ENCODE measurements at regions not wholly inside any gene's neighbourhood (a gene's known extent, or its start where the extent isn't known, plus 50 kb on each side); places are given as distances from the start of the nearest gene placed in this dataset.
"Not testable (repeated sequence)": the region's sequence is repeated elsewhere in the genome, so short reads cannot be mapped to it uniquely, and the experiment has no call there.

GRCh38 chrX:134045372-134045771 lies 60.0 kb upstream of the GPC3 start:
- not testable (repeated sequence) for H3K4me3 ChIP-seq (replicated peaks in 1 of 2; ENCODE audit: low read depth in 2 of 2, low read length in 2 of 2); DNase-seq (ENCODE audit: low read depth in 2 of 2)

DNA sequence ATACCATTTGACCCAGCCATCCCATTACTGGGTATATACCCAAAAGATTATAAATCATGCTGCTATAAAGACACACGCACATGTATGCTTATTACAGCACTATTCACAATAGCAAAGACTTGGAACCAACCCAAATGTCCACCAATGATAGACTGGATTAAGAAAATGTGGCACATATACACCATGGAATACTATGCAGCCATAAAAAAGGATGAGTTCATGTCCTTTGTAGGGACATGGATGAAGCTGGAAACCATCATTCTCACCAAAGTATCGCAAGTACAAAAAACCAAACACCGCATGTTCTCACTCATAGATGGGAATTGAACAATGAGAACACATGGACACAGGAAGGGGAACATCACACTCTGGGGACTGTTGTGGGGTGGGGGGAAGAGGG lies 81.7 kb upstream of the GPC3 start:
- not testable (repeated sequence) for H3K4me3 ChIP-seq (replicated peaks in 1 of 2; ENCODE audit: low read depth in 2 of 2, low read length in 2 of 2); DNase-seq (ENCODE audit: low read depth in 2 of 2)

DNA sequence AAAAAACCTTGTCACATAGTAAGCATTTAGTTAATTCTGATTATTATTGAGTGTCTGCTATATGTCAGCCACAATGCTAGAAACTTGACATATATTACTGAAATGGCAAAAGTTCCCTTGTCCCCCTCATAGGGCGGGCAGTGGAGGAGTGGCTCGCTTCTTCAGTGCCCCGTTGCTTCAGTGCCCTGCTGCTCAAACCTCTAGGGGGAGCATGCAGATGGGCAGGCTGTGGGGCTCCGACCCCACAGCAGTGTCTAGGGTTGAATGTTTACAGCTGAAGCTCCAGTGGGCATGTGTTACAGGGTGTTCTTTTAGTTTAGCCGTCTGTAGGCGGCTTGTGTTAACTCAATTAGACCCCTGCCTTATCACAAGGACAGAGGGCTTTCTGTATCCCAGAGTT lies 86.5 kb upstream of the GPC3 start:
- DNase-seq (ENCODE audit: low read depth in 2 of 2), result not testable (repeated sequence)

GRCh38 chrX:134073341-134073740 lies 87.9 kb upstream of the GPC3 start:
- TF ChIP-seq, protein P1, sequence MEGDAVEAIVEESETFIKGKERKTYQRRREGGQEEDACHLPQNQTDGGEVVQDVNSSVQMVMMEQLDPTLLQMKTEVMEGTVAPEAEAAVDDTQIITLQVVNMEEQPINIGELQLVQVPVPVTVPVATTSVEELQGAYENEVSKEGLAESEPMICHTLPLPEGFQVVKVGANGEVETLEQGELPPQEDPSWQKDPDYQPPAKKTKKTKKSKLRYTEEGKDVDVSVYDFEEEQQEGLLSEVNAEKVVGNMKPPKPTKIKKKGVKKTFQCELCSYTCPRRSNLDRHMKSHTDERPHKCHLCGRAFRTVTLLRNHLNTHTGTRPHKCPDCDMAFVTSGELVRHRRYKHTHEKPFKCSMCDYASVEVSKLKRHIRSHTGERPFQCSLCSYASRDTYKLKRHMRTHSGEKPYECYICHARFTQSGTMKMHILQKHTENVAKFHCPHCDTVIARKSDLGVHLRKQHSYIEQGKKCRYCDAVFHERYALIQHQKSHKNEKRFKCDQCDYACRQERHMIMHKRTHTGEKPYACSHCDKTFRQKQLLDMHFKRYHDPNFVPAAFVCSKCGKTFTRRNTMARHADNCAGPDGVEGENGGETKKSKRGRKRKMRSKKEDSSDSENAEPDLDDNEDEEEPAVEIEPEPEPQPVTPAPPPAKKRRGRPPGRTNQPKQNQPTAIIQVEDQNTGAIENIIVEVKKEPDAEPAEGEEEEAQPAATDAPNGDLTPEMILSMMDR (IDR thresholded peaks at IDR 0.05; ENCODE audit: low read depth, low read length), result no peak
- no peak overlapping the region for H3K4me3 ChIP-seq (replicated peaks in 1 of 2; ENCODE audit: low read depth in 2 of 2, low read length in 2 of 2)
- no peak for DNase-seq (ENCODE audit: low read depth in 2 of 2)

More for the DNA sequence above, 86.5 kb upstream of the GPC3 start:
- not testable (repeated sequence) for H3K4me3 ChIP-seq (replicated peaks in 1 of 2; ENCODE audit: low read depth in 2 of 2, low read length in 2 of 2)

DNA sequence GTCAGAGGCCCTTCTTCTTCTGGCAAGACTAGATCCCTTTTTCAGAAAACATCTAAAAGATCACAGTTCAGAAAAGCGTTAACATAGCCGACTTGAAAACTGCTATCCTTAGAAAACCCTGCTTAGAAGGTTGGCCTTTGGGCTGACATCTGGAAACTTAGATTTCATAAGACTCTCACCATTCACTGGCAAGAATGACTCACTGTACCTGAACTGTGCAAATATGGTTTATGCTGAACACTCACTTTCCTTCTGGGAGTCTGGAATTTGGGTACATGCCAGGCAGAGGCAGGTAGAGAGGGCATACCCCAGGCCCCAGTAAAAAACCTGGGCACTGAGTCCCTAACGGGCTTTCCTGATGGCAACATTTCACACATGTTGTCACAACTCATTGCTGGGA lies 88.8 kb upstream of the GPC3 start:
- no peak overlapping the region for H3K4me3 ChIP-seq (replicated peaks in 1 of 2; ENCODE audit: low read depth in 2 of 2, low read length in 2 of 2)
- TF ChIP-seq, protein P1 (IDR thresholded peaks at IDR 0.05; ENCODE audit: low read depth, low read length), result no peak
- DNase-seq (ENCODE audit: low read depth in 2 of 2), result no peak

DNA sequence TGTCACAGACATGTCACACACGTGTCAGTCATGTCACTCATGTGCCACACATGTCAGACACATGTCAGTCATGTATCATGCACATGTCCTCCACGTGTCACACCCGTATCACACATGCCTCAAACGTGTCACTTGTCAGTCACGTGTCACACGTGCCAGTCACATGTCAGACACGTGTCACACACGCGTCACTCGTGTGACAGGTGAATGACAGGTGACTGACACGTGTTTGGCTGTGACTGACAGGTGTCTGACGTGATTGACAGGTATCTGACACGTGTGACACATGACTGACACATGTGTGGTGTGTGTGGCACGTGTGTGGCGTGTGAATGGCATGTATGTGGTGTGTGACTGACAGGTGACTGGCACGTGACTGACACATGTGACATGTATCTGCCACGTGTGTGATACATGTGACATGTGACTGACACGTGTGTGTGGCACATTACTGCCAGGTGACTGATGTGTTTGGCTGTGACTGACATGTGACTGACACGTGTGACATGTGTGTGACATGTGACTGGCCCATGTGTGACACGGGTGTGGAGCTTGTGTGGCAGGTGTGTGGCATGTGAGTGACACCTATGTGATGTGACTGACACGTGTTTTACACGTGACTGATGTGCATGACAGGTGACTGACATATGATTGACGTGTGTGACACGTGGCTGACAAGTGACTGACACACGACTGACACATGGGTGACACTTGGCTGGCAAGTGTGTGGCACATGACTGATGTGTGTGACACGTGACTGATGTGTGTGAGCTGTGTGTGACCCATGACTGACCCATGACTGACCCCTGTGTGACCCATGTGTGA lies 90.7 kb upstream of the GPC3 start:
- TF ChIP-seq, protein P1 (IDR thresholded peaks at IDR 0.05; ENCODE audit: low read depth, low read length), result no peak
- DNase-seq (ENCODE audit: low read depth in 2 of 2), result no peak
- H3K4me3 ChIP-seq (replicated peaks in 1 of 2; ENCODE audit: low read depth in 2 of 2, low read length in 2 of 2), result no peak overlapping the region

DNA sequence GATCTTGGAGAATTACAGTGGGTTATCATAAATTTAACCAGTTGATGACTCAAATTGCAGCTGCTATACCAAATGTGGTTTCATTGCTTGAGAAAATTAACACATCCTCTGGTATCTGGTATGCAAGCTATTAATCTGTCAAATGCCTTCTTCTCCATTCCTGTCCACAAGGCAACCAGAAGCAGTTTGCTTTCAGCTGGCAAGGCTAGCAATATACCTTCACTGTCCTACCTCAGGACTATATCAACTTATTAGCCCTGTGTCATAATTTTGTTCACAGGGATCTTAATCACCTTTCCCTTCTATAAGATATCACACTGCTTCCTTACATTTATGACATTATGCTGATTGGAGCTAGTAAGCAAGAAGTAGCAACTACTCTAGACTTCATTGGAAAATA lies 110.0 kb upstream of the GPC3 start:
- H3K4me3 ChIP-seq (replicated peaks in 1 of 2; ENCODE audit: low read depth in 2 of 2, low read length in 2 of 2), result no peak overlapping the region
- TF ChIP-seq, protein P1 (IDR thresholded peaks at IDR 0.05; ENCODE audit: low read depth, low read length), result no peak
- DNase-seq (ENCODE audit: low read depth in 2 of 2), result no peak

GRCh38 chrX:134101636-134102035 lies 116.2 kb upstream of the GPC3 start:
- no peak overlapping the region for H3K4me3 ChIP-seq (replicated peaks in 1 of 2; ENCODE audit: low read depth in 2 of 2, low read length in 2 of 2)
- DNase-seq (ENCODE audit: low read depth in 2 of 2), result no peak
- TF ChIP-seq, protein P1 (IDR thresholded peaks at IDR 0.05; ENCODE audit: low read depth, low read length), result no peak
